NOMO-1 treated with dmso at 0.1 percent for 144 hours (cell line): ENCODE measurements at regions not wholly inside any gene's neighbourhood (a gene's known extent, or its start where the extent isn't known, plus 50 kb on each side); places are given as distances from the start of the nearest gene placed in this dataset.

ENCODE experiments used
- DNase-seq: peaks from one replicate; lab custom pipeline; 2025; ENCODE audit not compliant: unreplicated experiment; lab: John Stamatoyannopoulos, UW

GRCh38 chr14:65349100-65349499 is 63.4 kb upstream of the FUT8 start:
- no peak for DNase-seq

- DNase-seq, result no peak
These were observed 60.9 kb upstream of the FUT8 start for GRCh38 chr14:65351493-65352194.

- no peak for DNase-seq
These were observed 59.5 kb upstream of the FUT8 start for GRCh38 chr14:65352964-65353530.

GRCh38 chr14:65354131-65354530 is 58.4 kb upstream of the FUT8 start:
- no peak for DNase-seq

GRCh38 chr14:65354715-65355114 is 57.8 kb upstream of the FUT8 start:
- DNase-seq, result no peak

- no peak for DNase-seq
These were observed 56.1 kb upstream of the FUT8 start for GRCh38 chr14:65356327-65356836.

GRCh38 chr14:65357113-65357512 is 55.4 kb upstream of the FUT8 start:
- DNase-seq, result no peak

GRCh38 chr14:65357689-65358088 is 54.8 kb upstream of the FUT8 start:
- DNase-seq, result no peak

- DNase-seq, result no peak
These were observed 53.0 kb upstream of the FUT8 start for GRCh38 chr14:65359503-65359902.

- no peak for DNase-seq
These were observed 52.3 kb upstream of the FUT8 start for GRCh38 chr14:65360144-65360784.

GRCh38 chr14:65361920-65362319 is 50.6 kb upstream of the FUT8 start:
- no peak for DNase-seq
